SK-N-SH treated with all-trans-retinoic acid at 6 μM for 48 hours (cell line): ENCODE measurements at regions not wholly inside any gene's neighbourhood (a gene's known extent, or its start where the extent isn't known, plus 50 kb on each side); places are given as distances from the start of the nearest gene placed in this dataset.

Experiments used
- ATAC-seq: fragments of 200-7000 bp; cut with Tn5 transposase; 3 replicates; pipeline ENCODE4 v1.9.1; 2020; ENCODE audit warnings: mild to moderate bottlenecking, moderate library complexity
- ARNTL ChIP-seq: fragments of 450-650 bp; formaldehyde crosslinking; IDR thresholded peaks from 2 replicates; pipeline ENCODE4 v1.5.0; 2020; ENCODE audit warnings: low read depth, mild to moderate bottlenecking, moderate library complexity, borderline replicate concordance
- CSDC2 ChIP-seq: fragments of 250-450 bp; sonication (Bioruptor Pico); IDR thresholded peaks from 2 replicates; pipeline ENCODE4 v1.5.0; 2020; ENCODE audit warnings: mild to moderate bottlenecking, moderate library complexity
- ESRRG ChIP-seq: fragments of 250-450 bp; sonication (Bioruptor Pico); IDR thresholded peaks from 2 replicates; pipeline ENCODE4 v1.6.1; 2021; ENCODE audit warnings: mild to moderate bottlenecking
- GLIS3 ChIP-seq: fragments of 250-450 bp; sonication (Bioruptor Pico); IDR thresholded peaks from 2 replicates; pipeline ENCODE4 v1.5.0; 2020; ENCODE audit warnings: mild to moderate bottlenecking, moderate library complexity
- ISL1 ChIP-seq: fragments of 250-450 bp; sonication (Bioruptor Pico); IDR thresholded peaks from 2 replicates; pipeline ENCODE4 v2.1.2; 2022; ENCODE audit warnings: mild to moderate bottlenecking, moderate library complexity
- OSR1 ChIP-seq: fragments of 250-450 bp; sonication (Bioruptor Pico); IDR thresholded peaks from 2 replicates; pipeline ENCODE4 v1.8.0; 2022; ENCODE audit warnings: moderate library complexity, mild to moderate bottlenecking, inconsistent platforms
- PPARA ChIP-seq: fragments of 250-450 bp; sonication (Bioruptor Pico); IDR thresholded peaks from 2 replicates; pipeline ENCODE4 v1.5.0; 2020; ENCODE audit warnings: mild to moderate bottlenecking, borderline replicate concordance
- RARB ChIP-seq: fragments of 250-450 bp; sonication (Bioruptor Pico); IDR thresholded peaks from 2 replicates; pipeline ENCODE4 v1.8.0; 2021; ENCODE audit warnings: mild to moderate bottlenecking, moderate library complexity
- SNAI2 ChIP-seq: fragments of 250-450 bp; sonication (Bioruptor Pico); IDR thresholded peaks from 2 replicates; pipeline ENCODE4 v1.5.0; 2020; ENCODE audit warnings: mild to moderate bottlenecking, moderate library complexity
- TCF4 ChIP-seq: fragments of 250-450 bp; sonication (Bioruptor Pico); IDR thresholded peaks from 2 replicates; pipeline ENCODE4 v1.8.0; 2021; ENCODE audit warnings: mild to moderate bottlenecking, moderate library complexity, borderline replicate concordance
- TOX ChIP-seq: fragments of 250-450 bp; sonication (Bioruptor Pico); IDR thresholded peaks from 2 replicates; pipeline ENCODE4 v1.8.0; 2021; ENCODE audit warnings: mild to moderate bottlenecking, moderate library complexity, borderline replicate concordance
- ZC3H10 ChIP-seq: fragments of 250-450 bp; sonication (Bioruptor Pico); IDR thresholded peaks from 2 replicates; pipeline ENCODE4 v1.5.1; 2021; ENCODE audit warnings: mild to moderate bottlenecking, moderate library complexity
- ZFP3 ChIP-seq: fragments of 250-450 bp; sonication (Bioruptor Pico); IDR thresholded peaks from 2 replicates; pipeline ENCODE4 v1.5.0; 2020; ENCODE audit warnings: mild to moderate bottlenecking, moderate library complexity
- ZFP30 ChIP-seq: fragments of 450-650 bp; formaldehyde crosslinking; IDR thresholded peaks from 2 replicates; pipeline ENCODE4 v1.5.0; 2022; ENCODE audit warnings: mild to moderate bottlenecking, moderate library complexity
- ZNF565 ChIP-seq: fragments of 450-650 bp; formaldehyde crosslinking; conservative IDR thresholded peaks from 2 replicates; pipeline ENCODE4 v1.5.0; 2020; ENCODE audit warnings: low read depth, mild to moderate bottlenecking, moderate library complexity
- ZNF70 ChIP-seq: fragments of 450-650 bp; formaldehyde crosslinking; IDR thresholded peaks from 2 replicates; pipeline ENCODE4 v1.5.0; 2020; ENCODE audit warnings: mild to moderate bottlenecking, moderate library complexity
- TF ChIP-seq, protein P1 (sequence below): fragments of 250-450 bp; sonication (Bioruptor Pico); IDR thresholded peaks from 2 replicates; pipeline ENCODE4 v1.5.0; 2020; ENCODE audit warnings: mild to moderate bottlenecking, moderate library complexity
- TF ChIP-seq, protein P2 (sequence below): fragments of 250-450 bp; sonication (Bioruptor Pico); IDR thresholded peaks from 2 replicates; pipeline ENCODE4 v1.5.1; 2020; ENCODE audit warnings: low read depth, mild to moderate bottlenecking, moderate library complexity

DNA sequence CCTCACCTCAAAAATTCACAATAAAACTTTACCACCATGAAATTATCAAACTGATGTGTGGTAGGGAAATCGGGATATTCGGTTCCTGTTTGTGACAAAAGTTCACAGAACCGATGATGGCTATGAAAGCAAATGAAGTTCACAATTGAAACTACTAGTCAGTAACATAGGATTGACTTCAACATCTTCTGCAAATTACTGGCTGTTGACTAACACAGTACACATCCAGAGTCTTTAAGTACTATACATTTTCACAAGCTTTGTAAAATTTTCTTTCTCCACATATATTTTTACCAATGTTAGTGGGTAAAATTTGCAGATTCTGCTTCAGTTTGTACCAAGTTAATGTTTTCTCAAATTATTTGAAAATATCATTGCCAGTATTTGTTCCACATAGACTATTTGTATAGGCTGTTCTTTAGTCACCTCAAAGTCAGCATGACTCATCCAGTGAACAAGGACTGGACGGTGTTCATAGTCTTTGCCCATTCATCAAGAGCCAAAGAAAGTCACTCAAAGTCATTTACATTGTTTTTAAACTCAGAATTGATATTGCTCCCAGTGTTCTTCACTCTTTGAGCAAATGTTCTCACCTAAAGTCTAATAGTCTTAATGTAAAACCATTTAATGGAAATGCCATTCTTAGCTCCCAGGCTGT is 213.4 kb downstream of the USP25 start:
- no peak for ATAC-seq
- TF ChIP-seq, protein P1, sequence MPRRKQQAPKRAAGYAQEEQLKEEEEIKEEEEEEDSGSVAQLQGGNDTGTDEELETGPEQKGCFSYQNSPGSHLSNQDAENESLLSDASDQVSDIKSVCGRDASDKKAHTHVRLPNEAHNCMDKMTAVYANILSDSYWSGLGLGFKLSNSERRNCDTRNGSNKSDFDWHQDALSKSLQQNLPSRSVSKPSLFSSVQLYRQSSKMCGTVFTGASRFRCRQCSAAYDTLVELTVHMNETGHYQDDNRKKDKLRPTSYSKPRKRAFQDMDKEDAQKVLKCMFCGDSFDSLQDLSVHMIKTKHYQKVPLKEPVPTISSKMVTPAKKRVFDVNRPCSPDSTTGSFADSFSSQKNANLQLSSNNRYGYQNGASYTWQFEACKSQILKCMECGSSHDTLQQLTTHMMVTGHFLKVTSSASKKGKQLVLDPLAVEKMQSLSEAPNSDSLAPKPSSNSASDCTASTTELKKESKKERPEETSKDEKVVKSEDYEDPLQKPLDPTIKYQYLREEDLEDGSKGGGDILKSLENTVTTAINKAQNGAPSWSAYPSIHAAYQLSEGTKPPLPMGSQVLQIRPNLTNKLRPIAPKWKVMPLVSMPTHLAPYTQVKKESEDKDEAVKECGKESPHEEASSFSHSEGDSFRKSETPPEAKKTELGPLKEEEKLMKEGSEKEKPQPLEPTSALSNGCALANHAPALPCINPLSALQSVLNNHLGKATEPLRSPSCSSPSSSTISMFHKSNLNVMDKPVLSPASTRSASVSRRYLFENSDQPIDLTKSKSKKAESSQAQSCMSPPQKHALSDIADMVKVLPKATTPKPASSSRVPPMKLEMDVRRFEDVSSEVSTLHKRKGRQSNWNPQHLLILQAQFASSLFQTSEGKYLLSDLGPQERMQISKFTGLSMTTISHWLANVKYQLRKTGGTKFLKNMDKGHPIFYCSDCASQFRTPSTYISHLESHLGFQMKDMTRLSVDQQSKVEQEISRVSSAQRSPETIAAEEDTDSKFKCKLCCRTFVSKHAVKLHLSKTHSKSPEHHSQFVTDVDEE (CRISPR knock-in tag): no peak
- no peak for TF ChIP-seq ZNF70
- no peak for TF ChIP-seq ZNF565 (CRISPR knock-in tag)

DNA sequence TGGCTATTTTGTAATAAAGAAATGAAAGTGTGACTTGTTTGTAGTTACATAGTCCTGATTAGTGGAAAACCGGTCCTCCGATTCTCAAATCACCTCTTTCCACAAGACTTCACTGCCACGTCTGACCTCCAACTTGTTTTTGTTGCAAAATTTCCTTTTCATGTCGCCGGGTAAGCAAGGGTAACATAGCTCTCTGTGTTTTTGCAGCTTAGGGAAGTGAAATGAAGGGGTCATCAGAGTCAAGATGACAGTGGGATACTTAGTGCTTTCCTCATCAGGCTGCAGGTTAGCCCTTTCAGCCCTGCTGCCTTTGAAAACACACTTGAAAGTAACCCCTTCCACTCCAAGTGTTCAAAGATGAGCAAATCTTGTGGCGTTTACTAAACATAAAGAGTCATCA is 217.9 kb downstream of the USP25 start:
- no peak for ATAC-seq
- no peak for TF ChIP-seq PPARA (CRISPR knock-in tag)
- TF ChIP-seq ESRRG (CRISPR knock-in tag): no peak
- no peak for TF ChIP-seq GLIS3
- no peak for TF ChIP-seq ZFP3 (CRISPR knock-in tag)
- TF ChIP-seq ZC3H10 (CRISPR knock-in tag): no peak

DNA sequence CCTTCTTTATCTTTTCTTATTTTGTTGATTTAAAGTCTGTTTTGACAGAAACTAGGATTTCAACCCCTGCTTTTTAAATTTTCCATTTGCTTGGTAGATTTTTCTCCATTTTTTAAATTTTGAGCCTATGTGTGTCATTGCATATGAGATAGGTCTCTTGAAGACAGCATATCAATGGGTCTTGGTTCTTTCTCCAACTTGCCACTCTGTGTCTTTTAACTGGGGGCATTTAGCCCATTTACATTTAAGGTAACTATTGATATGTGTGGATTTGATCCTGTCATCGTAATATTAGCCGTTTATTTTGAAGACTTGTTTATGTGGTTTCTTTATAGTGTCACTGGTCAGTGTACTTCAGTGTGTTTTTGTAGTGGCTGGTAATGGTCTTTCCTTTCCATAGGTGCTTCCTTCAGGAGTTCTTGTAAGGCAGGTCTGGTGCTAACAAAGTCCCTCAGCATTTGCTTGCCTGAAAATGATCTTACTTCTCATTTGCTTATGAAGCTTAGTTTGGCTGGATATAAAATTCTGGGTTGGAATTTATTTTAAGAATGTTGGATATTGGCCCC is 223.9 kb downstream of the USP25 start:
- no peak for ATAC-seq
- TF ChIP-seq PPARA (CRISPR knock-in tag): no peak
- TF ChIP-seq ISL1 (CRISPR knock-in tag): no peak
- no peak for TF ChIP-seq SNAI2 (CRISPR knock-in tag)

DNA sequence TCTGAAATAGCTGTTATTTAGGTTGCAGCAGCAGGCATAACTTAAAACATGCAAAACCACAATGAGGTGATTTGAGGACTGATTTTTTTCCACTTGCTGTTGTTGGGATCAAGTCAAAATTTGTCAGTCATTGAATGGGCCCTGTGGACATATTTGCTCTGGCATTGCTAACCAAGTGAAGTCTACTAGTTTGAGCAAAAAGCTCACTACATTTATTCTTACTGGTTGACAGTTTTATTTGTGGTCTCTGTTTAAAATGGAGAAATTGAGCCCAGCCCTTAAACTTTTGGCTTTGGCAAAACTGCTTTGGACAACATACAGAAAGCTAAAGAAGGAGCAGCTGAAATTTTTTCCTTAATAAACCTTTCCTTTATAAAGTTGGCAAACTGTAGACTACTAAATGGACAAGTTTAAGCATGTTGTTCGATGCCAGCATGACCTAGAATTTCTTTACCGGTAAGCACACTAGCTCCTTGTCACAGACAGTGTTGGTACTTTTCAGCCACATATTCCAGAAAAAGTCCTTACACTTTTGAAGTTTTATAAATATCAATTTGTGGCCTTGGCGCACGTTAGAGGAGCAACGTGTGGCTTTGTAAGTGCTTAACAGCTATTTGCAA is 234.6 kb downstream of the USP25 start:
- no peak for ATAC-seq
- no peak for TF ChIP-seq OSR1 (CRISPR knock-in tag)
- TF ChIP-seq, protein P1 (CRISPR knock-in tag): no peak
- no peak for TF ChIP-seq ZFP30 (CRISPR knock-in tag)
- no peak for TF ChIP-seq RARB (CRISPR knock-in tag)
- TF ChIP-seq ESRRG (CRISPR knock-in tag): no peak
- no peak for TF ChIP-seq ZNF70
- no peak for TF ChIP-seq ZFP3 (CRISPR knock-in tag)
- no peak for TF ChIP-seq GLIS3
- no peak for TF ChIP-seq ZNF565 (CRISPR knock-in tag)
- TF ChIP-seq ISL1 (CRISPR knock-in tag): no peak
- TF ChIP-seq ARNTL (CRISPR knock-in tag): no peak
- no peak for TF ChIP-seq ZC3H10 (CRISPR knock-in tag)
- no peak for TF ChIP-seq TCF4
- no peak for TF ChIP-seq TOX (CRISPR knock-in tag)
- no peak for TF ChIP-seq CSDC2

DNA sequence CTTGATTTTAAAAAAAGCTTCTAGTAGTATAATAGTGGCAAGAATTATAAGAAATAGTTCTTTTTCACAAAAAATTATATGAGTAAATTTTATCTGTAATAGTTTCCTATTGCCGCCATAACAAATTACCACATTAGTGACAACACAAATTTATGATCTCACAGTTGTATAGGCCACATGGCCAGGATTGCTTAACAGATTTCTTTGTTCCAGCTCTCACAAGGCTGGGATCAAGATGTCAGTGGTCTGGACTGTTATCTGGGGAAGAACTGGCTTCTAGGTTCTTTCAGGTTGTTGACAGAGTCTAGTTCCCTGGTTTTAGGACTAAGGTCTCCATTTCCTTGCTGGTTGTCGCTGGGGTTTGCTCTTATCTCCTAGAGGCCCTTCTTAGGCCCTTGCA is 236.4 kb downstream of the USP25 start:
- TF ChIP-seq, protein P2, sequence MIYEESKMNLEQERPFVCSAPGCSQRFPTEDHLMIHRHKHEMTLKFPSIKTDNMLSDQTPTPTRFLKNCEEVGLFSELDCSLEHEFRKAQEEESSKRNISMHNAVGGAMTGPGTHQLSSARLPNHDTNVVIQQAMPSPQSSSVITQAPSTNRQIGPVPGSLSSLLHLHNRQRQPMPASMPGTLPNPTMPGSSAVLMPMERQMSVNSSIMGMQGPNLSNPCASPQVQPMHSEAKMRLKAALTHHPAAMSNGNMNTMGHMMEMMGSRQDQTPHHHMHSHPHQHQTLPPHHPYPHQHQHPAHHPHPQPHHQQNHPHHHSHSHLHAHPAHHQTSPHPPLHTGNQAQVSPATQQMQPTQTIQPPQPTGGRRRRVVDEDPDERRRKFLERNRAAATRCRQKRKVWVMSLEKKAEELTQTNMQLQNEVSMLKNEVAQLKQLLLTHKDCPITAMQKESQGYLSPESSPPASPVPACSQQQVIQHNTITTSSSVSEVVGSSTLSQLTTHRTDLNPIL: no peak
- TF ChIP-seq ISL1 (CRISPR knock-in tag) (peak; percentile 39; the same call in 1 of the 2 replicates), TCF4 (peak; percentile 78; the same call in 1 of the 2 replicates), ZC3H10 (CRISPR knock-in tag) (no peak)
- TF ChIP-seq, protein P1 (CRISPR knock-in tag): peak; percentile 39; the same call in 1 of the 2 replicates
- ATAC-seq: no peak
